Right lobe of liver (tissue), 6 donors: ENCODE measurements at regions not wholly inside any gene's neighbourhood (a gene's known extent, or its start where the extent isn't known, plus 50 kb on each side); places are given as distances from the start of the nearest gene placed in this dataset.

Experiments
- ATAC-seq, 4 donors: fragments of 200-7000 bp; cut with Tn5 transposase; one replicate each; pipeline ENCODE4 v1.9.1; 2020; ENCODE audit warnings: mild to moderate bottlenecking in 4 of 4, moderate library complexity in 4 of 4
- DNase-seq, 3 donors: peaks; one replicate each; pipeline ENCODE4 v3.0.0-alpha.2; 2020
- H3K27ac ChIP-seq, 3 donors: fragments of 200-600 bp; one replicate each; pipeline ENCODE4 v1.8.0; 2022
- H3K27me3 ChIP-seq, 2 donors: fragments of 200-600 bp; one replicate each; pipeline ENCODE4 v1.8.0; 2022
- H3K36me3 ChIP-seq, 4 donors: fragments of 200-600 bp; sonication (generic) in 1 of 4; one replicate each; pipeline versions ENCODE4 v1.5.1 to v1.8.0; 2017 to 2022; ENCODE audit warnings: control low read depth in 1 of 4
- H3K4me1 ChIP-seq, 4 donors: fragments of 200-600 bp; sonication (generic) in 1 of 4; one replicate each; pipeline versions ENCODE4 v1.5.1 to v1.8.0; 2017 to 2022; ENCODE audit warnings: control low read depth in 1 of 4
- H3K4me3 ChIP-seq, 3 donors: fragments of 200-600 bp; one replicate each; pipeline ENCODE4 v1.8.0; 2022
- H3K9me3 ChIP-seq, 4 donors: fragments of 200-600 bp; sonication (generic) in 1 of 4; one replicate each; pipeline versions ENCODE4 v1.5.1 to v1.8.0; 2017 to 2022; ENCODE audit warnings: control low read depth in 1 of 4
- CTCF ChIP-seq, 4 donors: fragments of 200-600 bp in 3 of 4; fragments of 450-650 bp in 1 of 4; IDR thresholded peaks; one replicate each; pipeline versions ENCODE4 v1.5.1 to v1.8.0; 2016 to 2022; ENCODE audit warnings: antibody characterized with exemption in 4 of 4, mild to moderate bottlenecking in 2 of 4
- POLR2A ChIP-seq: fragments of 450-650 bp; IDR thresholded peaks from one replicate; pipeline ENCODE4 v1.6.1; 2017; ENCODE audit warnings: antibody characterized with exemption, mild to moderate bottlenecking
- WGBS: methylation state at CpG from one replicate; pipeline ENCODE4 v1.1.6; 2018; ENCODE audit warnings: low coverage, low lambda C conversion rate; ENCODE audit not compliant: insufficient coverage; ENCODE audit errors: missing lambda C conversion rate; 5-methylcytosine and 5-hydroxymethylcytosine counted together
- intact Hi-C, 2 donors: fragments of 100-400 bp; cut with DNase I; formaldehyde crosslinking; loops; one replicate each; pipeline versions ENCODE4 v1.11.2 to v1.14.1; 2022
- donor health status: DM: no; HTN: yes; CAD: no.
- donor health status: DM: no; HTN: no; CAD: no.
- donor health status: DM: no; HTN: no; CAD: no.
- donor health status: DM: no; HTN: yes; CAD: no.
- donor health status: DM: no; HTN: yes; CAD: no.

- Histone ChIP-seq H3K4me1 (no peaks in the 10 kb centered on the region), H3K4me3 (no peak overlapping the region), H3K27me3 (no peaks in the 10 kb centered on the region), H3K9me3 (no peaks in the 10 kb centered on the region), H3K36me3 (no peaks in the 10 kb centered on the region), H3K27ac (no peak overlapping the region)
- 64% methylated on average over 3 of the region's 3 CpGs for WGBS
- DNase-seq (no peak), ATAC-seq (no peak)
- TF ChIP-seq POLR2A (no peak), CTCF (IDR thresholded peaks at IDR 0.05) (no peak)
- intact Hi-C loops, result no loop called here
Observed at GRCh38 chr1:221868593-221869303, 126.9 kb upstream of the DUSP10 start.

- DNase-seq (no peak), ATAC-seq (no peak)
- no peaks in the 10 kb centered on the region for H3K4me1 ChIP-seq
- H3K4me3 ChIP-seq, result no peak overlapping the region
- no peaks in the 10 kb centered on the region for H3K36me3 ChIP-seq
- intact Hi-C loops, result no loop called here
- no peak overlapping the region for H3K27ac ChIP-seq
- no peaks in the 10 kb centered on the region for H3K27me3 ChIP-seq
- no peak for TF ChIP-seq POLR2A
- TF ChIP-seq CTCF (IDR thresholded peaks at IDR 0.05), result no peak
- no peaks in the 10 kb centered on the region for H3K9me3 ChIP-seq
- WGBS, result 80% methylated on average over 1 of the region's 1 CpG
Observed at GRCh38 chr1:221867003-221867402, 125.1 kb upstream of the DUSP10 start.

GRCh38 chr1:221865808-221866207 is 123.9 kb upstream of the DUSP10 start:
- intact Hi-C loops, result no loop called here
- no peak for ATAC-seq
- H3K4me1 ChIP-seq, result no peaks in the 10 kb centered on the region

GRCh38 chr1:221863635-221864034 is 121.7 kb upstream of the DUSP10 start:
- 86% methylated on average over 3 of the region's 3 CpGs for WGBS
- no peak overlapping the region for H3K4me3 ChIP-seq
- no peak for ATAC-seq
- TF ChIP-seq POLR2A (no peak), CTCF (IDR thresholded peaks at IDR 0.05) (no peak)
- H3K27me3 ChIP-seq, result no peaks in the 10 kb centered on the region
- intact Hi-C loops, result no loop called here
- H3K27ac ChIP-seq, result no peak overlapping the region
- no peaks in the 10 kb centered on the region for H3K4me1 ChIP-seq
- no peak for DNase-seq
- H3K36me3 ChIP-seq, result no peaks in the 10 kb centered on the region
- H3K9me3 ChIP-seq, result no peaks in the 10 kb centered on the region

More at GRCh38 chr1:221865808-221866207, 123.9 kb upstream of the DUSP10 start:
- H3K27ac ChIP-seq, result no peak overlapping the region
- H3K4me3 ChIP-seq, result no peak overlapping the region
- no peaks in the 10 kb centered on the region for H3K27me3 ChIP-seq
- 100% methylated on average over 3 of the region's 4 CpGs for WGBS
- H3K36me3 ChIP-seq, result no peaks in the 10 kb centered on the region
- TF ChIP-seq POLR2A (no peak), CTCF (IDR thresholded peaks at IDR 0.05) (no peak)
- no peaks in the 10 kb centered on the region for H3K9me3 ChIP-seq
- DNase-seq, result no peak

GRCh38 chr1:221862971-221863370 is 121.1 kb upstream of the DUSP10 start:
- 90% methylated on average over 3 of the region's 3 CpGs for WGBS
- no peak for DNase-seq

More at GRCh38 chr1:221862971-221863370, 121.1 kb upstream of the DUSP10 start:
- no peaks in the 10 kb centered on the region for H3K9me3 ChIP-seq
- H3K27ac ChIP-seq, result no peak overlapping the region
- intact Hi-C loops, result no loop called here
- H3K4me3 ChIP-seq, result no peak overlapping the region
- no peaks in the 10 kb centered on the region for H3K27me3 ChIP-seq
- no peaks in the 10 kb centered on the region for H3K36me3 ChIP-seq
- no peaks in the 10 kb centered on the region for H3K4me1 ChIP-seq
- no peak for TF ChIP-seq CTCF (IDR thresholded peaks at IDR 0.05)
- TF ChIP-seq POLR2A, result no peak
- no peak for ATAC-seq
